ENCODE measurements at regions not wholly inside any gene's neighbourhood (a gene's known extent, or its start where the extent isn't known, plus 50 kb on each side); places are given as distances from the start of the nearest gene placed in this dataset.

DNA sequence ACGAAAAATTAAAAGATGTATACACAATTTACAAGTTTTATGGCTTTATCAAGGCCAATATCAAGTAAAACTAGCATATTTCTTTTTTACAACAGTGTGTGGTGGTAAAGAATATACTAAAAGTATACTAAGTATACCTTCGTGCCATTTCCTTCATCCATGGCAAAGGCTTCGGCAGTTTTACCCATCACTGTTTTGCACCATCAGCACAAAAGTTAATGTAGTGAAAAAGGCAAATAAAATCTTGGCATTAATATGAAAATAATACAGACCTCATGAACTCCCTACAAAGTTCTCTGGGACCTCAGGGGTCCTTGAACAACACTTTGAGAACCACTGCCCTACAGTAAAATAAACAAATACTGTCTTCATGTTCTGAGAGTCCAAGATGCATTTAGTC lies 312.3 kb upstream of the NREP start:
- Histone ChIP-seq H3K4me2 (ENCODE audit: low read length) (no peak overlapping the region), H3K79me2 (no peaks in the 10 kb centered on the region), H3K27ac (no peak overlapping the region), H3K36me3 (ENCODE audit: control insufficient read depth, insufficient read depth, low read length) (no peaks in the 10 kb centered on the region), H2AFZ (no peak overlapping the region), H3K4me1 (no peaks in the 10 kb centered on the region), H3K9me3 (ENCODE audit: control insufficient read depth, low read length) (no peaks in the 10 kb centered on the region), H3K4me3 (ENCODE audit: low read depth, low read length) (no peak overlapping the region), H3K27me3 (ENCODE audit: control insufficient read depth, insufficient read depth, low read length) (no peaks in the 10 kb centered on the region), H3K9ac (no peak overlapping the region)
- TF ChIP-seq, protein P1, sequence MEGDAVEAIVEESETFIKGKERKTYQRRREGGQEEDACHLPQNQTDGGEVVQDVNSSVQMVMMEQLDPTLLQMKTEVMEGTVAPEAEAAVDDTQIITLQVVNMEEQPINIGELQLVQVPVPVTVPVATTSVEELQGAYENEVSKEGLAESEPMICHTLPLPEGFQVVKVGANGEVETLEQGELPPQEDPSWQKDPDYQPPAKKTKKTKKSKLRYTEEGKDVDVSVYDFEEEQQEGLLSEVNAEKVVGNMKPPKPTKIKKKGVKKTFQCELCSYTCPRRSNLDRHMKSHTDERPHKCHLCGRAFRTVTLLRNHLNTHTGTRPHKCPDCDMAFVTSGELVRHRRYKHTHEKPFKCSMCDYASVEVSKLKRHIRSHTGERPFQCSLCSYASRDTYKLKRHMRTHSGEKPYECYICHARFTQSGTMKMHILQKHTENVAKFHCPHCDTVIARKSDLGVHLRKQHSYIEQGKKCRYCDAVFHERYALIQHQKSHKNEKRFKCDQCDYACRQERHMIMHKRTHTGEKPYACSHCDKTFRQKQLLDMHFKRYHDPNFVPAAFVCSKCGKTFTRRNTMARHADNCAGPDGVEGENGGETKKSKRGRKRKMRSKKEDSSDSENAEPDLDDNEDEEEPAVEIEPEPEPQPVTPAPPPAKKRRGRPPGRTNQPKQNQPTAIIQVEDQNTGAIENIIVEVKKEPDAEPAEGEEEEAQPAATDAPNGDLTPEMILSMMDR (IDR thresholded peaks at IDR 0.05): no peak

DNA sequence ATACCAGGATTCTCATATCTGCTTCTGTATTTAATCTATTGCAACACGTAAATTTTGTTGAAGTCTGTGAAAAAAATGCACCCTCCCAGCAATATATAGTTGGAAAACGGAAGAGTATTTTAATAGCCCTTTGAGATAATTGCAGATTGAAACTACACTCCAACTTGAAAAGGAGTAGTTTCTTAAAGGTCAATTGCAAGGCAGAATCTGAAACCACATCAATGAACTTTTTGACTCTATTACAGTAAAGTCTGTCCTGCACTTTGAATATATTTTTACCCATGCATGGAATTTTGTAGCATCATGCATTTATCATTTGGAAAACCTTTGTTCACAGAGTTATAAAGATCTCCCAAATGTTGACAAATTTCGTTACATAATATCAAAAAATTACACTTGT lies 311.6 kb upstream of the NREP start:
- no peak overlapping the region for H3K4me2 ChIP-seq (ENCODE audit: low read length)
- no peak overlapping the region for H3K9ac ChIP-seq
- H3K4me1 ChIP-seq: no peaks in the 10 kb centered on the region
- TF ChIP-seq, protein P1 (IDR thresholded peaks at IDR 0.05): no peak
- H3K4me3 ChIP-seq (ENCODE audit: low read depth, low read length): no peak overlapping the region
- no peaks in the 10 kb centered on the region for H3K36me3 ChIP-seq (ENCODE audit: control insufficient read depth, insufficient read depth, low read length)
- H2AFZ ChIP-seq: no peak overlapping the region
- H3K9me3 ChIP-seq (ENCODE audit: control insufficient read depth, low read length): no peaks in the 10 kb centered on the region
- no peaks in the 10 kb centered on the region for H3K79me2 ChIP-seq
- H3K27ac ChIP-seq: no peak overlapping the region
- H3K27me3 ChIP-seq (ENCODE audit: control insufficient read depth, insufficient read depth, low read length): no peaks in the 10 kb centered on the region

DNA sequence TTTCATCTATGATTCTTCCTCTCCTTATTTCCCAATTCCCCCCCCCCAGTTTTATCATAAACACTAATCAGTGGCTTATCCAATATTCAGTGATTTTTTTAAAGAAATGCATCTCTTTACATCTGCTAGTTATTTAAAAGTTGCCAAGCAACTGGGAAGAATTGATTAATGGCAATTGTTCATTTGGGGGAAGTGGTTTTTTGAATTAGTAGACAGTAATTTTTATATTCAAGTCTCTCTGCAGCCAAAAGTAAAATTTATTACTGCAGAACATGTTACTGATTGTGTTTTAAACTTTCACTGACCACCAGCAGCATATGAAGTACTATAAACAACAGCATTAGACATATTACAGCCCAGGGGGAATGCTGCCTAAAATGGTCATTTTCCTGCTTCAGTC lies 308.8 kb upstream of the NREP start:
- Histone ChIP-seq H3K36me3 (ENCODE audit: control insufficient read depth, insufficient read depth, low read length) (no peaks in the 10 kb centered on the region), H3K79me2 (no peaks in the 10 kb centered on the region), H2AFZ (no peak overlapping the region), H3K4me1 (no peaks in the 10 kb centered on the region), H3K27ac (no peak overlapping the region), H3K27me3 (ENCODE audit: control insufficient read depth, insufficient read depth, low read length) (no peaks in the 10 kb centered on the region), H3K4me3 (ENCODE audit: low read depth, low read length) (no peak overlapping the region), H3K9me3 (ENCODE audit: control insufficient read depth, low read length) (no peaks in the 10 kb centered on the region), H3K9ac (no peak overlapping the region), H3K4me2 (ENCODE audit: low read length) (no peak overlapping the region)
- TF ChIP-seq, protein P1 (IDR thresholded peaks at IDR 0.05): no peak

DNA sequence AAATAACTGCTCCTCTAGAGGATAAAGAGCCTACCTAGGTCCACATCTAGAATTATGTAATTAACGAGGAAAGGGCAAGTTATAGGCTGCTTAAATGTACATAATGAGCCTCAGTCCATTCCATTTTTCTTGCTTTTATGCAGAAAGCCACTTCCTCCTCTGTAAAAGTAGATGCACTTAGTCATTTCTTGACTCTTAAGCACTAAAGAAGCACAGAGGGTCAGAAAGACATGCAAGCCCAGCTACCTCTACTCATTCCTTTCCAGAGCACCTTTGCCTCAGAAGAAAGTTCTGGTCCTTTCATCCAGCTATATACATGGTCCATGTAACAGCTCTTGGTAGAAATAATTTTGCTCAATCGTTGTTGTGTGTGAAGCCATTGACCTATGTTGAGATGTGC lies 308.0 kb upstream of the NREP start:
- H3K4me3 ChIP-seq (ENCODE audit: low read depth, low read length): no peak overlapping the region

DNA sequence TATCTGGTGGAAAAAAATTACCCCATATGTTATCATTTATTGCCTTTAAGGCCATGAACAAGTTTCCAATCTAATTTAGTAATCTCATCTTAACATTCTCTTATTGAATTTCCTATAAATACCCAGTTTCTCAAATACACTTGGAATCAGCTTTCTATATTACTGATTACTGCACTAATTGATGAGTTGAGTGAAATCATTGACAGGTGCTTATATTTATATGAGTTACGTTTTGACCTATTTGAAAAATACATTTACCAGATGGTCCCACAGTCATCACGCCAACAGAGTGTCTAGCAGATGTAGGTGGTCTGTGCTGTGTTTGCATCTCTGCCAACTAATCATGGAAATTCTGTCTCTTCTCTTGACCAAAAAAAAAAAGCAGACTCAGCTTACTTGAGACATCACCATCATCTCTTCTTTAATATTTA lies 307.3 kb upstream of the NREP start:
- H3K9ac ChIP-seq: no peak overlapping the region
- H3K4me2 ChIP-seq (ENCODE audit: low read length): no peak overlapping the region
- no peaks in the 10 kb centered on the region for H3K4me1 ChIP-seq
- no peak overlapping the region for H2AFZ ChIP-seq
- H3K36me3 ChIP-seq (ENCODE audit: control insufficient read depth, insufficient read depth, low read length): no peaks in the 10 kb centered on the region
- H3K27ac ChIP-seq: no peak overlapping the region
- no peak overlapping the region for H3K4me3 ChIP-seq (ENCODE audit: low read depth, low read length)
- H3K79me2 ChIP-seq: no peaks in the 10 kb centered on the region
- no peaks in the 10 kb centered on the region for H3K9me3 ChIP-seq (ENCODE audit: control insufficient read depth, low read length)
- H3K27me3 ChIP-seq (ENCODE audit: control insufficient read depth, insufficient read depth, low read length): no peaks in the 10 kb centered on the region
- TF ChIP-seq, protein P1 (IDR thresholded peaks at IDR 0.05): no peak

More for the DNA sequence above, 308.0 kb upstream of the NREP start:
- no peaks in the 10 kb centered on the region for H3K27me3 ChIP-seq (ENCODE audit: control insufficient read depth, insufficient read depth, low read length)
- no peaks in the 10 kb centered on the region for H3K9me3 ChIP-seq (ENCODE audit: control insufficient read depth, low read length)
- H3K4me2 ChIP-seq (ENCODE audit: low read length): no peak overlapping the region
- H3K4me1 ChIP-seq: no peaks in the 10 kb centered on the region
- TF ChIP-seq, protein P1 (IDR thresholded peaks at IDR 0.05): no peak
- no peak overlapping the region for H3K27ac ChIP-seq
- H3K9ac ChIP-seq: no peak overlapping the region
- H3K36me3 ChIP-seq (ENCODE audit: control insufficient read depth, insufficient read depth, low read length): no peaks in the 10 kb centered on the region
- no peak overlapping the region for H2AFZ ChIP-seq
- no peaks in the 10 kb centered on the region for H3K79me2 ChIP-seq

Measured in parathyroid adenoma (tissue), 2 donors.